ENCODE measurements at regions not wholly inside any gene's neighbourhood (a gene's known extent, or its start where the extent isn't known, plus 50 kb on each side); places are given as distances from the start of the nearest gene placed in this dataset.

DNA sequence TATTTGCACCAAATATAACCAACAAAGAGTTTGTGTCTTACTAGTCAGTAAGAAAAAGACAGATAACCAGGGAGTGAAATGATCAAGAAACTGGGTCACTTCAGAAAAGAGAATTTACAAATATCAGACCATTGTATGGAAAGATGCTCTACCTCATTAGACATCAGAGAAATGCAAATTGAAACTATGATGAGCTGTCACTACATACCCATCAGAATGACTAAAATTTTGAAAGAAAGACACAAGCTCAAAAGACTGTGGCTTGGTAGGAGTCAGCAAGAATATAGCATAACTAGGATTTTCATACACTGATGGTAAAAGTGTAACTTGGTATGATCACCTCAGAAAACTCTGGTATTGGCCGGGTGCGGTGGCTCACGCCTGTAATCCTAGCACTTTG, 247.2 kb downstream of the BMP4 start:
- TF ChIP-seq, protein P1, sequence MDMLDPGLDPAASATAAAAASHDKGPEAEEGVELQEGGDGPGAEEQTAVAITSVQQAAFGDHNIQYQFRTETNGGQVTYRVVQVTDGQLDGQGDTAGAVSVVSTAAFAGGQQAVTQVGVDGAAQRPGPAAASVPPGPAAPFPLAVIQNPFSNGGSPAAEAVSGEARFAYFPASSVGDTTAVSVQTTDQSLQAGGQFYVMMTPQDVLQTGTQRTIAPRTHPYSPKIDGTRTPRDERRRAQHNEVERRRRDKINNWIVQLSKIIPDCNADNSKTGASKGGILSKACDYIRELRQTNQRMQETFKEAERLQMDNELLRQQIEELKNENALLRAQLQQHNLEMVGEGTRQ (IDR thresholded peaks at IDR 0.05; ENCODE audit: borderline replicate concordance, low read depth, low read length), result no peak
- TF ChIP-seq EP300 (IDR thresholded peaks at IDR 0.05; ENCODE audit: borderline replicate concordance in 1 of 2, low read depth in 1 of 2, low read length in 1 of 2) (no peak), EZH2phosphoT487 (IDR thresholded peaks at IDR 0.05; ENCODE audit: borderline replicate concordance, low read depth) (no peak), FOSL2 (IDR thresholded peaks at IDR 0.05; ENCODE audit: borderline replicate concordance, low read depth) (no peak), RAD21 (IDR thresholded peaks at IDR 0.05; ENCODE audit: low read length) (no peak), SIN3A (IDR thresholded peaks at IDR 0.05; ENCODE audit: borderline replicate concordance, low read depth, low read length) (no peak)
- TF ChIP-seq, protein P2, sequence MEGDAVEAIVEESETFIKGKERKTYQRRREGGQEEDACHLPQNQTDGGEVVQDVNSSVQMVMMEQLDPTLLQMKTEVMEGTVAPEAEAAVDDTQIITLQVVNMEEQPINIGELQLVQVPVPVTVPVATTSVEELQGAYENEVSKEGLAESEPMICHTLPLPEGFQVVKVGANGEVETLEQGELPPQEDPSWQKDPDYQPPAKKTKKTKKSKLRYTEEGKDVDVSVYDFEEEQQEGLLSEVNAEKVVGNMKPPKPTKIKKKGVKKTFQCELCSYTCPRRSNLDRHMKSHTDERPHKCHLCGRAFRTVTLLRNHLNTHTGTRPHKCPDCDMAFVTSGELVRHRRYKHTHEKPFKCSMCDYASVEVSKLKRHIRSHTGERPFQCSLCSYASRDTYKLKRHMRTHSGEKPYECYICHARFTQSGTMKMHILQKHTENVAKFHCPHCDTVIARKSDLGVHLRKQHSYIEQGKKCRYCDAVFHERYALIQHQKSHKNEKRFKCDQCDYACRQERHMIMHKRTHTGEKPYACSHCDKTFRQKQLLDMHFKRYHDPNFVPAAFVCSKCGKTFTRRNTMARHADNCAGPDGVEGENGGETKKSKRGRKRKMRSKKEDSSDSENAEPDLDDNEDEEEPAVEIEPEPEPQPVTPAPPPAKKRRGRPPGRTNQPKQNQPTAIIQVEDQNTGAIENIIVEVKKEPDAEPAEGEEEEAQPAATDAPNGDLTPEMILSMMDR (IDR thresholded peaks at IDR 0.05), result no peak
